HG02759 (cell line): ENCODE measurements at regions not wholly inside any gene's neighbourhood (a gene's known extent, or its start where the extent isn't known, plus 50 kb on each side); places are given as distances from the start of the nearest gene placed in this dataset.
"Not testable (repeated sequence)": the region's sequence is repeated elsewhere in the genome, so short reads cannot be mapped to it uniquely, and the experiment has no call there.

Experiments used
- ATAC-seq: cut with Tn5 transposase; IDR thresholded peaks from one replicate; pipeline ENCODE4 v1.9.1; 2021; ENCODE audit warnings: mild to moderate bottlenecking, moderate library complexity; ENCODE audit not compliant: unreplicated experiment

DNA sequence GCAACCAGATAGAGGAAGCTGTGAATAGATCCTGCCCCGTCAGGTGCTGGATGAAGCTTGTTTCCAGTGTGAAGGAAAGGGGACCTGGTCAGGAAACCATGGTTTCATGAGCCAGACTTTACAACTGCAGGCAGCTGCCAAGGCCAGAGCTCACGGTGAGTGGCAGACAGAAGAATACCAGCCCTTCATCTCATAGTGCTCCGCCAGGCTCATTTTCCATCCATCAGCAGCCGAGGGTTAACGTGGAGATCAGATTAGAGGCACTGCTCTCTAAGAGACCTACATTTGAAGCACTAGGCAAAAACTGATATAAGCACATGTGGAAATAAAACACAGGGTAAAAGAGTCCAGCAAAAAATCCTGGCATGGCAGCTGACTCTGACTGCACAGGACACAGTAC is 172.4 kb downstream of the CD24 start:
- ATAC-seq, result no peak

DNA sequence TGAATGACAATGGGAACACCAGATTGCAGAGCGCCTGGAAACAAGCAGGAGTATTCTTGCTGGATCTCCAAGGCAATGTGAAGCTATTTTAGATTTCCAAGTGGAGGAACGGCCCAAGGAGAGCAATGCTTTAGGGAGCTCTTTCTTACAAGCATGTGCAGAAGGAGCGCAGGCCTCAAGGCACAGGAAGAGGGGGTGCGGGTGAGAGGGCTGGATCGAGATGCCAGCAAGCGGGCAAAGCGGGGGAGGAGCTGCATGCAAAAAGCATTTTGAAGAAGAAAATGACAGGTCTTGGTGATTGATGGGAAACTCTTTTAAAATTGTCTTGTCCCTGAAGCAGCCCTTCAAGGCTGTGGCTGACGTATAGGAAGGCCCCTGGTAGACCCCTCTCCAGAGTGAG is 171.9 kb downstream of the QRSL1 start:
- ATAC-seq, result no peak

DNA sequence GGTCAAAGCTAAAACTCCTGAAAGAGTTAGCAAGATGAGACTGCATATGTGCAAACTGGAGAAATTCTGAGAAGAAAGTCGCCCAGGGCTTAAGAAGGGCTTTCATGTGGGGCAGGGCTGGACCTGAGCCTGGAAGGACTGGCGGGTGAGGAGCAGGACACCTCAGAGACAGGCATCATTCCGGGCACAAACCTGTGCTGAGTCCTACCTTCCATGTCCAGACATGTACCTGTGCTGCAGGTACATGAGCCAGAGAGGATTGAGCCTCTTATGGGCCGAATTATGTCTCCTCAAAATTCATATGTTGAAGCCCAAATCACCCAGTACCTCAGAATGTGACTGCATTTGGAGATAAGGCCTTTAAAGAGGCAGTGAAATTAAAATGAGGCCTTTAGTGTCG is 171.0 kb downstream of the QRSL1 start:
- no peak for ATAC-seq

DNA sequence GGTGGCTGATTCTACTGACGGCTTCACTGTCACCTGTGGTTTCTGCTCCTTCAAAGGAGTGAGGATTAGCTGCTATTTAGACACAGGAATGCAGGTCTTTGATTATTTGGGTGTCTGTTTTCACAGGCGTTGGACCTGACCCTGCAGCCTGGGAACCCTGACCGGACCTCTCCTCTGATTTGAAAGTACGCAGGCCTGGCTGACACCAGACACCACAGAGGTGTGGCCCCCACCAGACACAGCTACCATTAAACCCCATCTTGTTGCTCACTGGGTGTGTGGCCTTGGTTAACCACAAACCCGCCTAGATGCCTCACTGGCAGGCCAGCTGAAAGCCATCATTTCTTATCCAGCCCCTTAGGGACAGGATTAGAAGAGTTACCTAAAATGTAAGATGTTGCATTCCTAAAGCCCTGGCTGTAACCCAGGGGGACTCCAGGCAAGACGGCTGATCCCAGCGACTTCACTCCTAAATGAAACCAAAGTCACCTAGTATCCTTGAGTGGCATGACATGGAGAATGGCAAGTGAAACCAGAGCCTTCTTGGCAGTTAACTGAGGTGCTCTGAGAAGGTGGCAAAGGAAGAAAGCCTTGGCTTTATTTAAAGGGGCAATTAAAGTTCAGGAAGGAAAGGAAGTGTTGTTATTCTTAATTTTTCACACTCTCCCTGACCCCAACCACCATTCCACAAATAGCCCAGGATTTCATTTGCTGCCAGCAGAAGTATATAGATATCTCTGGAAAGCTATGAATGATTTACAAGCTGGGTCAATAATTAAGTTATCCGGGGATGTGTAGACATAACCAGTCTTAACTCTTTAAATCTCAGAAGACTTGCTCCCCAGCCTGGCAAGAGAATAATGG is 169.9 kb downstream of the QRSL1 start:
- peak; percentile 93 for ATAC-seq

DNA sequence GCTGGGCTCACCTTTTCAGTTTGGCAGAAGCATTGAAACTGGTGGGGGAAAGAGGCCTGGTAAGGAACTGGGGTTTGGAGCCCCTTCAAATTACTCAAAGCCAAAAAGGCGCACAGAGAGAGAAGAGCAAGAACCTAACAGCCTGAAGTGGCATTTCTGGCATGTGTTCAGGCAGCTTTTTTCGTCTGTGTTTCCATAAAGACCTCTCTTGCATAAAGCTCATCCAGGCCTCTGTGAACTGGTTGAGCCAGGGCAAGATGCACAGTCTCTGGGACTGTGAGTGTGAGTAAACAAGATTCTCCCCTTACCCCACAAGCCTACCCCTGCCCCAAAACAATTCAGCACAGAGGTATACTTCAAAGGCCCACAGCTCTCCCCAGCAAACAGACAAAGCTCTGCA is 167.8 kb downstream of the QRSL1 start:
- no peak for ATAC-seq

DNA sequence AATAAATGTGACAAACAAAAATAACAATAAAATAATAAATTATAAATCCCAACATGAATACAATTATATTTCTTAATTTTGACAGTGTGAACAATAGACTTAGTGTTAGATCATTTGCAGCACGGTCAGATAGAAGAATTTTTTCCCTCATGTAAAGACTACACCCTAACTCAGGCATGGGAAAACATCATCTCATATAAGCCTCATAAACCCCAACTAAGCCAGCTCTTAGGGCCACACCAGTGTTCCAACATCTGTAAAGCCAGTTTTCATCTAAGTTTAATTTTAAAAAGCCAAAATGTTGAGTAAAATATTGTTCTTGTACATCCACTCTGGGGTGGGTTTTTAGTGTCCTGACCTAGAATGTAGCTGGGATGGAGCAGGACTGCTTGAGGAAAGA is 167.4 kb downstream of the QRSL1 start:
- no peak for ATAC-seq

DNA sequence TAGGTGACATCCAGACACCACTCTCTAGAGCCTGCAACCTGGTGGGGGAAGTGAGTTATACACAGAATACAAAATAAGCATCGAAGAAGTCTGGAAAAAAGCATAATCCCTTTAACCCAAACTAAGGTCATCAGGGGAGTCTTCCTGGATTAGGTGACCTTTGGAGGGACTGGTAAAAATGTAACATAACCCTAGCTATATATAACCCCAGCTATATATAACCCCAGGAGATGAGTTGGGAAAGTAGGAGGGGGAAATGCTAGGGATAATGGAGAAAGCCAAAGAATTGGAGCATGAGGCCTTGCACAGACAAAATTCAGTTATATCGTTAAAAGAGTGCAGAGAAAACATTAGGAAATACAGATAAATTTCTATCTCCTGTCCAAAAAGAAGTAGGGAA is 164.8 kb downstream of the QRSL1 start:
- no peak for ATAC-seq

DNA sequence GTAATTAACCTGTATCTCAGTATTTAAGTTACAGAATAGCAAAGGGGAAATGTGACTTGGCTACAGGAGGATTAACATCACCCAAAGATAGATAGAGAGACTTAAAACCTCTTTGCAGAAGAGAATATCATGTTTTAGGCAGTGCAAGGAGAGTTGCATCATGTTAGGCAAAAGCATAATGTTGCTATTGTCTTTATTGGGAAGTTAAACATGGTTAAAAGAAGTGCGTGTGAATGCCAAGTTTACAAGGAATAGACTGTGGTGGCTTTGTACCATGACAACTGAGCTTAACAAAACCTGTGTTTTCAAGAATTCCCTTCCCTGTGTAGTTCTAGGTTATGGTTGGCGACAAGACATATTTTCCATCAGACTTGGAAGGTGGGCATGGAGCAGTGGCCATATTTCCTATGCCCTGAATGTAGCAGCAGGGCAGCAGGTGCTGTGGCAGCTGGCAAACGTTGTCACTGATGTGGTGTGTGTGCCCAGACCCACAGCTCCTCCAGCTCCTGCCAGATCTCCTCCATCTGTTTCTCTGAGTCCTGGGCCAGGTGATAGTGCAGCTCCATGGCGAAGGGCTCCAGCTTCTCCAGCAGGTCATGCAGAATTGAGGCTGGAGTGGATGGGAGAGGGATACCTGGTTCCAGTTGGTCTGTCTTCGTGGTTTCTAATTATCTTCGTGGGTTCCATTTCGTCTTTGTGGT is 163.3 kb downstream of the QRSL1 start:
- no peak for ATAC-seq

DNA sequence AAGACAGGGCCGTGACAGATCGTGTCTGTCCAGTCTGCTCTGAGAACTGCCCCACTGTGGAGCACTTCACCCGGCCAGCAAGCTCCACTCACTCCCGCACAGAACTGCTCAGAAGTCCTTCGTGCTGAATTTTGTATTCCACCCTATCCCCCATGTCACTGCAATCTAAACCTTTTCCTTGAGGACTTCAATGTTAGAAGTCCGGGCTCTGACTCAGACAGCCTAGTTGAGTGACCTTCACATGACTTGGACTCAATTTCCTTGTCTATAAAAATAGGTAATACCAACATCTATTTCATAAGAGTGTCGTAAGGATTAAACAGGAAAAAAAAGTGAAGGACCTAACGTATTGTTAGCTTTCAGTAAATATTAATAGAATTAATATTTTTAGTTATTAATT is 161.6 kb downstream of the QRSL1 start:
- no peak for ATAC-seq

DNA sequence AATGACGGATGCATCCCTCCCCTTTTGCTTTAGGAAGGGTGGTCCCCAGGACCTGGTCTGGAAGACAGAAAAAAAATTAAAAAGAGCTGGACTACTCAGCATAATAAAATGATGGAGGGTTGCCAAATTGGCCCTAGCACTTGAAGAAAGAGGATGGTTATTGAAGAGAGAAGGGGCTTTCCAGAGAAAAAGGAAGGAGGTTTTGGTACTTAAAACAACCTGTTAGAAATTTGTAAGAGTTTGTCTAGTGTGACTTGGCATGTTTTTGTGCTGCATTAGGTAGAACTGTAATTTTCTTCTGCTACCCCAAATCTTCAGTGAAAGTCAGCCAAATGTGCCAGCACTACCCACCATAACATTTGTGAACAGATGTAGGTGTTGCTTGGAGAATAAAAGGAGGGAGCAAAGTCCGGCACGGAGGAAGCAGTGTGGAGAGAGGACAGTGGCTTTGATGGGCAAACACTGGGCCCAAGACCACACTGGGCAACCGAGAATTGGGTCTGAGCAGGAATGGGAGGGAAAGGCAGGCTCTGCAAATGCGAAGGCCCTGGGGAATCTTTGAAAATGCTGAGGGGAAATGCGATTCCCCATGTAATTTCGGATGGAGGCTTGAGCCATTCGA is 160.9 kb downstream of the QRSL1 start:
- ATAC-seq, result no peak

DNA sequence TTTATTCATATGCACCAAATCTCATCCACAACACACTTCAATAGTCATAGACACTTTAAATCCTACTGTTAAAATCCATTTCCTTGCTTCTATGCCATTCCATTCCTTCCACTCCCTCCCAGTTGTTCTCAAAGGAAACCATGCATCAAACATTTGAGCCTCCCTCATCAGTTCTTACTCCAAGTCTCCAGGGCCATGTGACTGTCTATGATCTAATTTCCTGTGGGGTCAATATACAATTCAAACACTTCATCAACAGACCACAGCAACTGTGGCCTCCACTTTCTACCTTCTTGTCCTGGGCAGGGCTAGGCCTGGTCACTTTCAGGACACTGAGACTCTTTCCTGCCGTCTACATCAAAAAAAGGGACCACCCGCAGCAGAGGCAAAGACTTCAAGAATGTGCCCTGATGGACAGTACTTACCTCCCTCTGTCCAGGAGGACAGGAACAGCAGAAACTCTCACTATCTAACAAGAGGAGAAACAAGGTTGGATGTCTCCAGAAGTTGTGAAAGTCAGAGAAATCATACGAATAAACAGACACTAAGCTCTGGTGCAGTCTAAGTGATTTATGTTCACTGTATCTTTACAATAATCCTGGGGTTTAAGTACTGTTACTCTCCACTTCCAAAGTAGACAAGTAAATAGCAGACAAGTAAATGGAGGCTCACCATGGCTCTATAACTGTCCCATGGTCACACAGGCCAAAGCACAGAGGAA is 160.2 kb downstream of the QRSL1 start:
- no peak for ATAC-seq

DNA sequence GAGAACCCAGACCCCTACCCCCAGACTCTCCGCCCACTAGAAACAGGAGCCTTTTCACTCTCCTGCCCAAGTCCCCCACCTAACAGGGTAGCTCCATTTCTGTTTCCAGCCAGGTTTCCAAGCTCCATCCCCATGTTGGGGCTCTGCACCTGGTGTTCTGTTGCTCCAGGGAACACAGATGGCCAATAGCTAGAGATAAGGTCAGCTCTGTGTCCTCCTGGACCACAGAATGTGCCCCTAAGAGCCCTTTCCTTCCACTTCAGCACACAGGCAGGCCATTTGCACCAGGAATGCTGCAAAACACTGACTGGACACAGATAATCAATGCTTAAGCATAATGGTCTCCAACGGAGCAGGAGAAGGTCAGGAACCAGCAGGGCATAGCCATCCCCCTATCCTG is 159.4 kb downstream of the QRSL1 start:
- no peak for ATAC-seq

DNA sequence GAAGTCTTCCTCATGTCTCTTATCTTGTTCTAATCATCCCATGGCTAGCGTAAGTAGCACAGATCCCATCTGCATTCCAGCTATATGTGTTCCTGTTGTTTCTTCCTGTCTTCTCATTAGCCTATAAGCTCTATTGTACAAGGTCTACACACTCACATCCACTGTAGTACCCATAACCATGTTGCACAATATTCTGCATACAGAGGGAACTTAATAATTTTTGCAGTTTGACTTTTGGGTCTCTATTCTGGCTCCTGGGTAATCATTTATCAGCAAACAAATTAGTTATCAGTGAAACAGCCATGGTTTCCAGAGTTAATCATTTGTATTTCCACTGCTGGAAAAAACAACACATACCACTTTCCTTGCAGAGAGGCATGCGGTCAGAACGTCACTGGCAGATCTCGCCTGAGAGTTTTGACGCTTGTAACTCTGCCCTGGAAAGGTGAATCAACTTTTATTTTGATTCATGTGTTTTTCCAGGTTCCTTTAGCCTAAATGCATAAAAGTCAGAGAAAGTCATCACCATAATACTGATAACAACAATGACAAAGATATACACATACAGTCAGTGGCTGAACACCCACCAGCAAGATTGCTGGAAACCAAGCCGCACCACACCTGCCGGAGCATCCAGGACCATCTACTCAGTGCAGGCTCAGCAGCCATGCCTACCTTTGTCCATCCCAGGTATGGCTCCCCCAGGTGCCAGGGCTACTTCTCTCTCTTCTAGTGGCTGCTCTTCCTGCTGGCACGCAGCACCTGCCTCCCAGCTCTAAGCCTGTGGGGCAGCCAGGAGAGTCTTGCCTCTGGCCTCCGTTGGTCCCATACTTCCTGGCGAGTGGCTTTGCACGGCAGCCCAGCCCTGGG is 158.2 kb downstream of the QRSL1 start:
- ATAC-seq, result no peak

DNA sequence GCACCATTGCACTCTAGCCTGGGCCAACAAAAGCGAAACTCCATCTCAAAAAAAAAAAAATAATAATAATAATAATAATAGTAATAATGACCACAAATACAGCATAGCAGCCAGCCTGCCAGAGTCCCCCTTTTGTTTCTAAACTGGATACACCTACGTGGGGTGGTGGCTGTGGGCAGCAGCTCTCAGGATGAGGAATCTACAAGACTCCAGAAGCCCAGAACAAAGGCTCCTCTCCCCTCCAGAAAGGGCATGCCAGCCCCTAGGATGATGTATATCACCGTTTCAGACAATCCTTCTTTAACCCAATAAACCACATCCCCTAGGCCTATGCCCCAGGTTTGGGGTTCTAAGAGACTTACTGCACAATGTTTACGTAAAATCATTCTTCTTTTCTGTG is 155.9 kb downstream of the QRSL1 start:
- no peak for ATAC-seq

DNA sequence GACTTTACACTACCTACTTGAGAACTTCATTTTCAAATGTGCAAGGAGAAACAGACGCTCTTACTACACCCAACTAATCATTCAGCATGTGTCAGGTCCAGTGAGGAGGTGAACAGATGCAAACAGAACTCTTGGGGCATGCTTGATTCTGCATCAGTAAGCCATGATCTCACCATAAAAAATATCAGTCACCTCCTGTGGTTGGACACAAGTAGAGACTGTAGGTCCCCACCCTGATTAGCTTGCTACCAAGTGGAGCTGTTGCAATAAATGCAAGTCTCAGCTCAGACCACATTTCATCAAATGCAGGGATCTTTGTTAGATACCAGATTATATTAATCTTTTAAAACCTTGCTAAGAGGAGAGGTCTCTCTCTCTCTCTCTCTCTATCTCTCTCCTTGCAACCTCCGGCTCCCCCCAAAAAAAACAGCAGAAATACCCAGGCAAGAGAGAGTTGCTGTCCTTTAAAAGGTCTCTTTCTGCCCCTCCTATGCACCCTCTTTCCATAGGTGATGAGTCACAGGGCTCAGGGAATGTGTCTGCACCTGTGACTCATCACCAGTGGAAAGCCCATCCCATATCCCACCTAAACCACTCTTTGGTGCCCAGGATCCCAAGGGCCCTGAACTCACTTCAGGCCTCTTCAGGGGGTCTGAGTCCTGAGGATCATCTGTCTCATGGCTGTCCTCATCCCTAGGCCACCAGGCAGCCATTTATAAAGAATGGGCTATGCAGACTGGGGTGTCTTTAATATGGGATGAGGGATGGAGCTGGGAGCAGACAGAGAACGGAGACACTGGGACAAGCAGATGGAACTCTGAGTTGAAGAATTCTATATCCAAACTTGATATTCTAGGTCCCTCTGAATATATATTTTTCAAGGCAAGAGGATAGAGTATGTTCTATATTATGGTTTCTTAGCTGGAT is 154.5 kb downstream of the QRSL1 start:
- ATAC-seq, result no peak

DNA sequence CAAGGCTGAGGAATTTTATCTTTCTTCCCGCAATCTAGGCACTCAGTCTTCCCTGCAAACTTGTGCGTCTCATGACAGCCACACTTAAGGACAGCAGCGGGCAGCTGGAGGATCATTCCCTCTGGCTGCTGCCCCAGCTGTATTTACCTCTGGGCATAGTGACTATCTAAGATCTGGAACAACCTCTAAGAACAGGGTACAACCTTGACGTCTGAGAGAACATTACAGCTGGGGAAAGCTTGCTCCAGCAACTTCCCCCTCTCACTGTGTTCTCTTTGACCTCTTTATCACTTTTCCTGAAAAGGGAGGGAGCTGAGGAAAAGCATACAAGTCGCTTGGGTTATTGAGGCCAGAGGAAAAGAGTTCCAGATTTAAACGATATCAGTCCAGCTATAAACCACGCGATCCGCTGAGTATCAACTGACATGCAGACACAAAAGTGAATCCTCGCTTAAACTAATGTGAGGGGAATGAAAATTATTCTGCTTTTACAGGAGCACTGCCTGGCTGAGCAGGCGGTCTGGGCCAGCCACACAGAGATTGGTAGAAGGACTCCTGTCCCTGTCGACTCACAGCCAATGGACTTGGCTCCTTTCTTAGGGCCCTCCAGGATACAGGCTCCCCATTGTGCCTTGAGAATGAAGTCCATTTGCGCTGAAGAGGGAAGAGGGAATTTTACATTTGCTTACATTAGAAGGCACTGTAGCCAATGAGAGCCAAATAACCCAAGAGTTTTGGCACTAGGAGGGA is 153.3 kb downstream of the QRSL1 start:
- no peak for ATAC-seq

DNA sequence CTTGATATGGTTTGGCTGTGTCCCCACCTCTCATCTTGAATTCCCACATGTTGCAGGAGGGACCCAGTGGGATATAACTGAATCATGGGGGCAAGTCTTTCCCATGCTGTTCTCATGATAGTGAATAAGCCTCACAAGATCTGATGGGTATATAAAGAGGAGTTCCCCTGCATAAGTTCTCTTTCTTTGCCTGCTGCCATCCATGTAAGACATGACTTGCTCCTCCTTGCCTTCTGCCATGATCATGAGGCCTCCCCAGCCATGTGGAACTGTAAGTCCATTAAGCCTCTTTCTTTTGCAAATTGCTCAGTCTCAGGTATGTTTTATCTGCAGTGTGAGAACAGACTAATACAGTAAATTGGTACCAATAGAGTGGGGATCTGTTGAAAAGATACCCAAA is 150.2 kb downstream of the QRSL1 start:
- not testable (repeated sequence) for ATAC-seq

DNA sequence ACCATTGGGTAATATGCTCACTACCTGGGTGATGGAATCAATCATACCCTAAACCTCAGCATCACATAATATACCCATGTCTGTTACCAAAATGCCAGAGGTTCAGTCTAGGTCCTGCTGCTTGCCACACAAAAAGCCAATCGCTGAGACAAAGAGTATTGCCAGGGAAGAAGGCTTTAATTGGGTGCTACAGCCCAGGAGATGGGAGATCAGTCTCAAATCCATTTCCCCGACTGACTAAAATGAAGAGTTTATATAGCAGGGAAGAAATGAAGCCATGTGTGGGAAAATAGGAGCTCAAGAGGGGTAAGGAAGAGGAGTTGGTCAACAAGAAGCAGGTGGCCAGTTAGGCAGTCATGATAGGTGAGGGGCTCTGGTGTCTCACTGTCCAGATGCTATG is 149.6 kb downstream of the QRSL1 start:
- no peak for ATAC-seq
